ENCODE measurements at regions not wholly inside any gene's neighbourhood (a gene's known extent, or its start where the extent isn't known, plus 50 kb on each side); places are given as distances from the start of the nearest gene placed in this dataset.

GRCh38 chr9:134221273-134222017 lies 57.1 kb upstream of the RNU6ATAC start:
- TF ChIP-seq CTCF (IDR thresholded peaks at IDR 0.05) = no peak
- no peak for TF ChIP-seq POLR2A (IDR thresholded peaks at IDR 0.05)

All from heart left ventricle (tissue), 13 donors.